Fibroblast of pulmonary artery (primary cell): ENCODE measurements at regions not wholly inside any gene's neighbourhood (a gene's known extent, or its start where the extent isn't known, plus 50 kb on each side); places are given as distances from the start of the nearest gene placed in this dataset.

ENCODE experiments used
- DNase-seq: peaks from one replicate; pipeline ENCODE4 v3.0.0-alpha.2; 2010; ENCODE audit warnings: low read depth
- H3K4me3 ChIP-seq: replicated peaks from 2 replicates; pipeline ENCODE4 v1.5.1; 2011; ENCODE audit warnings: low read depth, mild to moderate bottlenecking, control low read depth, low read length, moderate library complexity
- CTCF ChIP-seq: IDR thresholded peaks from 2 replicates; pipeline ENCODE4 v1.5.1; 2011; ENCODE audit warnings: mild to moderate bottlenecking, control low read depth, low read length, inconsistent platforms; ENCODE audit errors: missing control alignments

GRCh38 chr9:94159069-94159939 is 75.0 kb downstream of the PTPDC1 start:
- H3K4me3 ChIP-seq: no peak overlapping the region
- DNase-seq: no peak

GRCh38 chr9:94160594-94161501 is 76.6 kb downstream of the PTPDC1 start:
- peak; percentile 14 for TF ChIP-seq CTCF
- H3K4me3 ChIP-seq: no peak overlapping the region
- no peak for DNase-seq

More at GRCh38 chr9:94159069-94159939, 75.0 kb downstream of the PTPDC1 start:
- TF ChIP-seq CTCF: no peak

GRCh38 chr9:94161673-94162072 is 77.4 kb downstream of the PTPDC1 start:
- no peak overlapping the region for H3K4me3 ChIP-seq
- TF ChIP-seq CTCF: no peak
- DNase-seq: no peak

- no peak for DNase-seq
- H3K4me3 ChIP-seq: no peak overlapping the region
- TF ChIP-seq CTCF: no peak
These were observed 80.7 kb downstream of the PTPDC1 start for GRCh38 chr9:94164806-94165549.

GRCh38 chr9:94165592-94166235 is 81.5 kb downstream of the PTPDC1 start:
- peak; percentile 99 for DNase-seq
- no peak for TF ChIP-seq CTCF
- H3K4me3 ChIP-seq: peak overlapping the region; percentile 82
